NCI-H82 (cell line): ENCODE measurements at regions not wholly inside any gene's neighbourhood (a gene's known extent, or its start where the extent isn't known, plus 50 kb on each side); places are given as distances from the start of the nearest gene placed in this dataset.

Experiments used
- DNase-seq: peaks from one replicate; lab custom pipeline; 2025; lab: John Stamatoyannopoulos, UW

DNA sequence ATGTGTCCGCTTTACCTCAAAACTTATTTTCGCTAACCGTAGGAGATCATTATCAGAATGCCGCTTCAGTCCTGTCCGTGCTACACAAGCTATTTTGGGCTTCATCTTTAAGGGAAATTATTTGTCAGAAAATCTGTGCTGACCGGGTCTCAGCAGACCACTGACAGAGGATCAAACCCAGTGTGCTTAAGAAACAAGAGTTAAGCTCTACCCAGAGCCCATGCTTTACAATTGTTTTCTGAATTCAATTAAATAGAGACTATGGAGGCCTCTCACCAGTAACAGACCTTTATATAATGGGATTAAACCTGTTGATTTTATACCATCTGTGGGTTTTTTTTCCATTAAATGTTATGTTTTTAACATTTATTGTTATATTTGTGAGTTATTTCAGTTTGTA lies 1956.7 kb upstream of the PIK3C3 start:
- peak; percentile 59 for DNase-seq

DNA sequence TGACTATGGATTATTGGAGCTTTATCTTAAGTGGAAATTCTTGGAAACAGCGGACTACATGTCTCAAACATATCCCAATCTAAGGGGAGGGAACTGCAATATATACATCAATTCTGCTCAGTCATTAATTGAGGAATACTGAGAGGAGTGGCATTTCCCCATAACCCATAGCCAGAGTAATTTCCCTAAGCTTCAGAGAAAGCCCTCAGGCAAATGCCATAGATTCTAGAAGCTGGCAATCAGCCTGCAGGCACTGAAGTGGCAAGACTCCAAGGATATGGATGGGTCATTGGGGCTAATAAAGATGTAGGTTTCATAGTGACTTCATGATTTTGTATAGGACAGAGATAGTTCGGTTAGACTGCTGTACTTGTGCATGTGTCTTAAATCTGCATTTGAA lies 1960.5 kb upstream of the PIK3C3 start:
- no peak for DNase-seq

DNA sequence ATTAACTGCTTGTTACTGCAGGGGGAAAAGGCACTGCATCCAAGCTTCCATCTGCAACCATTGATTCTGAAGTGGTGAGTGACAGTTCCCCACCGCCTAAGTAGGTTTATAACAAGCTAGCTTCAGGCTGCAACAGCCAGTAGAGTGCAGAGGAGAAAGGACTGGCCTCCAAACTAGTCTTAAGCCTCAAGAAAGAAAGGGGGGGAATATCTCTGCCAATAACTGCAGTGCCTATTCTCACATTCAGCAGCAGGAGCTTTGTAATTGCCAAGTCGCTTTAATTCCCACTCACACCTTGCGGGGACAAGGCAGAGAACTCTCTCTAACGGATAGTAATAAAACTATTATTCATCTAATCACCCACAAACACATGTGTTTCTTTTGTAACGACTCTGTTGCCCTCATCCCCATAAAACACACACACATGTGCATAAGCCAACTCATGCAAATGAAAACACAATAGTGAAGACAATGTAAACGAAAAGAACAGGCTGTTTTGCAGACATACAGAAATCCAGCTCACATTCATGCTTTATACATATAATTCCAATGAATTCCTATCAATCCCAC lies 1963.3 kb upstream of the PIK3C3 start:
- peak; percentile 53 for DNase-seq

DNA sequence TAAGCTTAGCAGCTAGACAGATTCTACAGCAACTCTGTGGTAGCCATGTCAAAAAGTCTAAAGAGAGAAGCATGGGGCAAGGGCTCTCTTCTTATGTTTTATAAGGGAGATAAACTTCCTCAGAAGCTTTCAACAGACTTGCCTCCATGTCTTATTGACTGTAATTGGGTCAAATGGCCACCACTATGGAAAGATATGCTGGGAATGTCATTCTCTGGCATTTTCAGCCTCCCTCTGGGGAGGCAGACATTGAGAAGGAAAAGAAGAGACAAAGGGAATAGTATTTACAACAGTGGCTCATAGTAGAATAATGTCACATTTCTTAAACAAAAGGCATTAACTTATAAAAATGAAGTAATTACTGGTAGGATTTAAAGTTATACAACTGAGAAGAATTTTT lies 1964.5 kb upstream of the PIK3C3 start:
- DNase-seq, result no peak

DNA sequence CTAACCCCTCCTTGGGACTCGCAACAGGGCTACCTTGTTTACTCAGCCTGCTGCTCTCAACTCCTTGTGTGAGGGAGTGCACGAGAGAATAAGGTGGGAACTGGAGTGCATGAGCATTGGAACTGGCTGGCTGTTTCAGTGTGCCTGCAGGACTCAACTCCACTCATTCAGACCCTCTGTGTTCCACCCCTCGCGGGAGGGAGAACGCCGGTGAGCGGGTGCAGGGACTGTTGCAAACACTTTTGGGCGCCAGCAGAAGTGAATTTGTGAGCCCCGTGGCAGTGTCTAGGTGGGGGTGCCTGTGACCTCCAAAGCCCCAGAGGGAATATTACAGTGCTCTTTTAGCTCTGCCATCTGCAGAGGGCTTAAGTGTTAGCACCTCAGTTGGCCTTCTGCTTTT lies 1978.3 kb upstream of the PIK3C3 start:
- DNase-seq, result no peak

DNA sequence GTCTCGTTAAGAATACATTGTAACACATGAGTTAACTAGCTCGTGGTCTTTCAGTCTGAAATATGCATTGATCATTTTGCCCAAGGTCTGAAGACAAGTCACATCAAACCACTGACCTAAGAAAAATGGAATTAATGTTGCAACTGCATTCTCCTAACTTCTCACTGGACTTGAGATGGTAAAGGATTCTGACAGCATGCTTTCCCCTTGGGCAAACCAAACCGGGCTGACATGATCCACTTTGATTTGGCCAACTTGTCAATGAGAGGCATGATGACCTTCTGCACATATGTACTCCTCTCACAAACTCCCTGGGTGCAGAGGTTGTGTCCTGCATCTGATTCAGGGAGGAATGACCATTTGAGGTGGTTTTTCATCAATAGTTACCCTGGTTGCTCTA lies 1982.5 kb upstream of the PIK3C3 start:
- DNase-seq, result no peak

DNA sequence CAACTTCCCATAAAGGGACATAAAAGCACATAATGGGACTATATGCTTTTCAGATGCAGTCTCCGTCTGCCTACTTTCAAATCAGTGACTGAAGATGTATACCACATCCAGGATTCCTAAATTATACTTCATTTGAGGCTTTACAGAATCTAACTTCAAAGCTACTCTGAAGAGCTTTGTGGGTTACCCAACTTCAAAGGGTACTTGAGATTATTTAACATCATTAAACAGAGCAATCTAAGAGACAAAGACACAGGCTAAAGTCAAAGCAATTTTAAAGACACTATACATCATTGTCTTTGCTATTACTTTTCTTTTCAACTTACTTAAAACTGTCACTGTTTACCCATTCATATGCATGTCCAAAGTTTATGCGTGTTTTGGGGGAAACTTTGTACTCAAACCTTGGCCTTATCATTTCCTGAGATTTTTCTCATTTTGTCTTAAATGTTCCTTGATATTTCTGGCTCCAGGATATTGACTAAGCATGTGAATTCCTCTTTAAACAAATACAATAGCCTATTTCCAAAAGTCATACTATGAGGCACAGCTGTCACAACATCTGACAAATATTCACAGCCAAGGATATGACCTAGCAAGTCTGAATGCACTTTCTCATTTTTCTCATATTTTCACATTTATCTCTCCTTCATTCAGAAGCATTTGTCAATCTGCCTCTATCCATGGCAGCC lies 1985.1 kb upstream of the PIK3C3 start:
- DNase-seq, result no peak

DNA sequence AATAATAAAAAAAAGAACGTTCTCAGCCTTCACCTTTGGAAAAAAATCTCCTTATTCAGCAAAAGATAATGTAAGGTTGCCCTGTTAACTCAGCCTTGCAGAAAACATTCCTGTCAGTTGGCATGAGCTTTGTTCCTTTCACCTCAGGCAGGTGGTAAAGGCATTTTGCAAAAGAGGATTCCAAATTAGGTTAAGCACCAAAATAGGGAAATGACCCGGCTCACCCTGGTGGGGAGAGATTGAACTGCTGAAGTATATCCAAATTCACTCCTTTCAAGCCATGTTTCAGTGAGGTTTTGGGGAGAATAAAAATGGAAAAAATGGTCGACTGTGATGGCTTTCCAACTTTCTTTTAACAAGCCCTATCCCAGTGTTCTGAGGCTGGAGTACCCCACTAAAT lies 1988.8 kb upstream of the PIK3C3 start:
- DNase-seq, result peak; percentile 1

DNA sequence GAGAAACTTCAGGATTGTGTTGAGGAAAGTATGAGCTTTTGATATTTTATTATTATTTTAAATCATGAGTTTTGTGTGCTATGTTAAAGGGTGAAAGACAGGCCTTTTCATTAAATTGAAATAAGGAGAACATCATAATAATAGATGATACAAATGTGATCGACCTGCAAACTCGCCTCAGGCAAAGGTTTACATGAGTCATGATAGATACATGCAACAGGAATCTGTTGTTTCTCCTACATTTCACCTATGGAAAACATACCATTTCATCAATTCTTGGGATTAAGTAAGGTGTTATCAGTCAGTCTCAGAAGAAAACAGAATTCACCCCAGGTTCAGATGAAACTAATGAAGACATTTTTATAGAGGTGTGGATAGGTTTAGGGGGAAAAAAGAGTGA lies 1992.5 kb upstream of the PIK3C3 start:
- DNase-seq, result no peak

DNA sequence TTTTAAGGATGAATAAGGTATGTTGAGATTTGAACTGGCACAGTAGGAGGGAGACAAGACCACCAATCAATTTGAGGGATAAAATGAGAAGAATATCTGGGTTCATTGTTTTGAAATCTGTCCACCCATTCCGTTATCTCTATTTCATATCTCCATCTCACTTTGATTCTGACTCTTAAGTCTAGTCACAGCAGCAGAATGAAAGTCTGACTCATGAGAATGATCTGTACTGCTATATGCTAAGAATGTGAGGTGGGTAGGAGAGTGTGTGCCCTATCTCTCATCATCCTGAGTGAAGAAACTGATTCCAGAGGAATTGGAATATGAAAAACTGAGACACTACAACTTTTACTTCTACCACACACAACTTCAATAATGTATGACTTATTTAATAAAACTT lies 1994.5 kb upstream of the PIK3C3 start:
- DNase-seq, result no peak

DNA sequence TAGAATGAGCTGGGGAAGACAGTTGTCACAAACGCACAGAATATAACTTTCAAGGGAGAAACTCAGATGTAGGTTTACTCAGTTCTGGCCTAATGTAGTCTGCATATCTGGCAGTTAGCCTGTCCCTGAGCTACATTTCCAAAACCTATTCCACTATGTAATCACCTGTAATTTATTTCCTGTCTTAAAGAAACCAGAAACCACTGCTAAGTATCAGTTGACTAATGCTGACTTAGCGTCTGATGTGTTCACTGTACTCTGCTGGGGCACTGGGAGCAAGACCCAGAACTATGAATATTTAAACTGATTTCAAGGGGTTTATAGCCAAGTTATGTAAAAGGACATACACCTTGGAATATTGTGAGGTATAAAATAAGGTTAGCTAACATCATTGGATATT lies 1995.2 kb upstream of the PIK3C3 start:
- DNase-seq, result no peak

DNA sequence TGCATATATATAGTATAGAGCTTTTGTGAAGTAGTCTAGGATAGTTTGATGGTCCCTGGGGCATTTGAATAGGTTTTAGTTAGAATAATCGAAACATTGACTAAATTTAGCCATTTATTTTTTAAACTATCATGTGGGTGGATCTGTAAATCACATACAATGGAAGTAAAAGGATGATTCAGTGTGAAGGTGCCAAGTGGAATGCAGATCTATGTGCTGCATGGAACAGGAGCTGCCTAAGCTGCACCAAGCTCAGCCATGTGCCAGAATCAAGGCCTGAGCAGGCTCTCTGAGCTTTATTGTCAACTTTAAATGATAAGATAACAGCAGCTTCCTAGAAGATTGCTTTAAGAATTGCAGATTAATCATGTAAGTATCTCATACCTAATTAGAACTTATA lies 1996.2 kb upstream of the PIK3C3 start:
- DNase-seq, result no peak

DNA sequence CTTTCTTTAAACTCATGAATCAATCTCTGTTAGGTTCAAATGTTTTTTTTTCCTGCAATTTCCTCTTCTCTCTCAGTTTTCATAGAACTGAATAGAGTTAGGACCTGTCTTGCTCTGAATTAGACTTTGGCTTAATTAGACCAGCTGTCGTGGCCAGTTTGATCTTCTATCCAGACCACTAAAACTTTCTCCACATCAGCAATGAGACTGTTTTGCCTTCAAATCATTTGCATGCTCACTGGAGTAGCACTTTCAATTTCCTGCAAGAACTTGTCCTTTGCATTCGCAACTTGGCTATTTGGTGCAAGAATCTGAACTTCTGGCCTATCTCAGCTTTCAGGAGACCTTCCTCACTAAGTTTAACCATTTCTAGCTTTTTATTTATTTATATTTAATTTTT lies 2002.2 kb upstream of the PIK3C3 start:
- DNase-seq, result no peak

DNA sequence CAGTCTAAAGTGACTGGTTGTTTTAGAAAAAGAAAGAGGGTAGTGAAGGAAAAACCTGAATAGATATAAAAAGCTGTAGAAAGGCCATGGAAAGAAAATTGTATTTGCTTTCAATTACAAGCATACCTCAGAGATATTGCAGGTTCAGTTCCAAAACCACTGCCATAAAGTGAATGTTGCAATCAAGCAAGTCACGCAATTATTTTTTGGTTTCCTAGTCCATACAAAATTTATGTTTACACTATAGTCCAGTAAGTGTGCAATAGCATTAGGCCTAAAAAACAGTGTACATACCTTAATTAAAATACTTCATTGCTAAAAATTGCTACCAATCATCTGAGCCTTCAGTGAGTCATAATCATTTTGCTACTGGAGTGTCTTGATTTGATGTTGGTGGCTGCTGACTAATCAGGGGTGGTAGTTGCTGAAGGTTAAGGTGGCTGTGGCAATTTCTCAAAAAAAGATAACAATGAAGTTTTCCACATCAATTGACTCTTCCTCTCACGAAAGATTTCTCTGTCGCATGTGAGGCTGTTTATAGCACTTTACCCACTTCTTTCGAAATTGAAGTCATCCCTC lies 2003.8 kb upstream of the PIK3C3 start:
- no peak for DNase-seq

DNA sequence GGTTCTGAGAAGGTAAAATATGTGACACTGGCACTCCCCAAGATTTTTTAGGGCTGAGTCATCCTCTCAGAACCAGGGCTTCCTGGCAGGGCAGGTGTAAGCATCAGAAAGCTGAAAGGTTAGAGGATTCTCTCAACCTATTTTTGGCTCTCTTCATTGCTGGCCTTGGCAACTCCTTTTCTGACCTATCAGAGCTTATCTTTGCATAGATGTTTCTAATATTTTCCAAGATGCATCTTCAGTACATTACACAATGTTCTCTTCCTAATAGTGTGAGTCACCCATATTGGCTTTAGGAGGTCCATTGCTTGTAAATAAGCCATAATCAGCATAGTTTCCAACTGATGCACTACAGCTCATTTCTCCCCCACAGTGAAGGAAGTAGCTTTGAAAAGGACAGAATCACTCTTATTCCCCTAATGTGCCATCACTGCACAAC lies 2008.4 kb upstream of the PIK3C3 start:
- DNase-seq, result no peak

DNA sequence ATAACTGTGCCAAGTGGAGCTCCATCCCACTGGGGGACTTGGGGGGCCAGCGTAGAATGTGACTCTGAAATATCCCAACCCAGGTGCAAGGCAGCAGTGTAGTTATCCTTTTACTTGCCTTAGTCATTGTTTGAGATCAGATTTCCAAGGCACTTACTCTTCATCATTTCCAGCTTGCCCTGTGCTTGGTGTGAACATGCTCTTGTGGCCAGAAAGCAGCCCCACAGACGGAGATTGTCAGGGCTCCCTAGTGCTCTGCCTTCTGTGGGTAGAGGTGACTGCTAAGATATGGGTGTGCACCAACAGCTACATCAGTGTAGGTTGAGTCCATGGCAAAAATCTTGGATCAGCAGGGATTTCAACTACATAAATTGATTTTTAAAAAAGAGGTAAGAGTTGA lies 2010.0 kb upstream of the PIK3C3 start:
- no peak for DNase-seq

DNA sequence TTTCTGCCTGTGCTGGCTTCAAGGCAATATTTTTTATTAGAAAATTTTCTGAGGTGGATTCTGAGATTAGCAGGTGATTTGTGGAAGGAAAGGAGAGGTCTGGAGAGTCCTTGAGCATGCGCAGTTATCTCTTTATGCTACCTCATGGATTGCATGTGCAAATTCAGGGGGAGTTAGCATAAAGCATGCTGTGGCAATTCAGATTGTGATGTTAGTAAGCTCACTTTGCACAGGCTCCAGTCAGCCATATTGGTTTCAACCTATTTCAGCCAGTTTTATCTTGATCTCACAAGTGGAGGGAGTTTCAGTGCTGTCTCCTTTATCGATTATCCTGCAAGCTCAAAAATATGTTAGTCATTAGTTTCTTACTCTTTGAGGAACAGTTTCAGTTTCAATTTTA lies 2012.3 kb upstream of the PIK3C3 start:
- DNase-seq, result no peak

DNA sequence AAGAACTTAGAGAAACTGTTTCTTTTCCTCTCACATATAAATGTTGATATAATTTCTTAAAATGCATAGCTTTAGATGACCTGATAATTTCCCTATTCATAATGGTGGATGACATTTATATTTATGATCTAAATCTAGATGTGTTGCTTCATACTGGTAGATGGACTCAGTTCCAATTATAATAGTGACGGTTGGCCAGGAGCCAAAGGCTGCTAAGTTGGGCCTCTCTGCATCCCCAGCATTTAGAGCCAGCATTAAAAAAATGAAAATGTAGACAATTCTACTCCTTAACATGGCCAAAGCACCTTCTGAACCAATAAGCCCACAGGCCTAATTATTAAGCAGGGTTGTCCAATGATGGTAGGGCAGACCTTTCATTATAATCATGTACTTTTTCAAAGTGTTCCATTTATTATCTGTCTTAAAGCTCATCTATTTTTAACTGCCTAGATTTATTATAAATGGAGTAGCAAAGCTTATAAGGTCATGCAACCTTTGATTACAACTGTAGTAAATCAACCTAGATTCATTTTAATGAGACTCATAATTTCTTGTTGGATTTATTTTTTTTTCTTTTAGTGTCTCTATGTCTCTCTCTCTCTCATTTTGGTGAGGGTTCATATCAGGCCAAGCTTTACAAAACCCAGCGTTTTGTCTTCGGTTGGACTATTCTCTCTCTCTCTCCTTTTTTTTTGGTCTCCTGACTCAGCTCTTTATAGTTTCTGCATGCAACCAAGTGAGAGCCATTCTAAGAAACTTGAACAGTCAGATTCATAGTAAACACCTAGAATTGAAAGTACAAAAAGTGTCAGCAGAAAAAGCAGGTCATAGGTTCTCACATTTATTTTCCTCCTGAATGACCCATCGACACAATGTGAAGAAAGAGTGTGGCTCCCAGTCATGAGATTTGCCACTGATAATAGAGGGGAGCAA lies 2016.1 kb upstream of the PIK3C3 start:
- no peak for DNase-seq

DNA sequence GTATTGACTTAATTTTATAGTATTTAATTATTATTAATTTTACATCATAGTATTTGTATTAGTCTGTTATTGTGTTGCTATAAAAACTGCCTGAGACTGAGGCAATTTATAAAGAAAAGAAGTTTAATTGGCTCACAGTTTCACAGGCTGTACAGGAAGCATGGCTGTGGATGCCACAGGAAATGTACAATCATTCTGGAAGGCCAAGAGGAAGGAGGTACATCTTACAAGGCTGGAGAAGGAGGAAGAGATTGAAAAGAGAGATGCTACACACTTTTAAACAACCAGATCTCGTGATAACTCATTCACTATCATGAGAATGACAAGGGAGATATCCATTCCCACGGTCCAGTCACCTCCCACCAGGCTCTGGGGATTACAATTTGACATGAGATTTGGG lies 2019.4 kb upstream of the PIK3C3 start:
- no peak for DNase-seq

DNA sequence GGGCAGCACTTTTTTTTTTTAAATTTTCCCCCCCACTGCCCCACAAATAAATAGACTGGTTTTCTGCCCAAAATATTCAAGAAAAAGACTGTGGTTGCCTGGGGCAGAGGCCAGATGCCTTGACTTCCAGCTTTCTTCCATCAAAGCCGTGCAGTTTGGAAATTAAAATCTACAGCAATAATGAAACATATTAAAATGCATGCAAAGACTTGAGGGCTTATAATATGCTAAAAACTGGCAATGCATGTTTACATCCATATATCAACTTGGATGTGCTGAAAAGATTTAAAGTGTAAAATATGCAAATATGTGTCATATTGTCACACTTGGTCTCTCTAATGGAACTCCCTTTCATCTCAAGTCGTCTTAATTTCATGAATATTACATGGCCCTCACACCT lies 2036.2 kb upstream of the PIK3C3 start:
- DNase-seq, result no peak

DNA sequence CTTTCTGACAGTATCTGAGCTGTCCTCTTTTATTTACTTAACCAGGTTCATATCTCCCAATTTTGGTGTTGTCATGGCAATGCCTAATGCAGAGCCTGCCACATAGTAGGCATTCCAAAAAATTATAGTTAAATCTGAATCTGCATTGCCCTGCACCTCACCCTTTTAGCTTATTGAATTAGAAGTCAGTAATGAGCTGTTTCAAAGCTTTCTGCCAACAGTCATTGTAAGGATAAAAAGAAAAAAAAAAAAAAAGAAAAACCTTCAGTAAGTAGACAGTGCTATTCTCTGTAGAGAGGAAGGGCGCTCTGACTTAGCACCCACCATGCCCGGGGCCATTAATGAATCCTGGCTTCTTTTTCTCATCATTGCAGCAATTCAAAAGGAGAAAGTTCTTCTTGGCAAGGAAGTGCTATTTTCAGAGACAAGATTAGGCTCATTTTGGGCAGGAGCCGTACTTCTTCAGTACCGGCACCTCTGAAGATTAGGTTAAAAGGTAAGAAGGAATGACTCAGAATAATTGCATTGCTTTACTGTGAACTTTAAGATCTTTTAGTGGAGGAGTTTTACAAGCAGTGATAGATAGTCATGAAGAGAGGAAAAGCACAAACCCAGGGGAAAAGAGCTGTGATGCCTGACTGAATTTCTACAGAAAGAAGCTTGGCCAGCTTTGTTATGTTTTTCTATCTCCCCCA lies 2041.2 kb upstream of the PIK3C3 start:
- DNase-seq, result no peak

DNA sequence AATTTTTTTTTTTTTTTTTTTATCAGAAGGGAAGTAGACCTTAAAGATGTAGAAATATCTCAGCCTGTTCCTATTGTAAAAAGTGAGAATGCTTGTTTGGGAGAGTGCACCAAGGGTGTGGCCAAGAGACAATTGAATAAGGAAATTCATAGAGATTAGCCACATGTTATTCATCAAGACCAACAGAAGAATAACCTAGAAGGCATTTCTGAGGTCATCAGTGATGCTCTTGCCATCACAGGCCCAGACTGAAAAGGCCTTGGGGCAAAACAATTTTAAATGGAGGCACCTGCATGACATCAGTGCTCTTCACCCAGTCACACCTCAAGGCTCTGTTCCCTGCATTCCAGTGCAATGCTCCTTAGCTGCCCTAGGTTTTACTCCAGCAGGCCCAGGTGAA lies 2043.3 kb upstream of the PIK3C3 start:
- DNase-seq, result no peak
